Stimulated activated CD4-positive, alpha-beta T cell treated with anti-CD3 and anti-CD28 coated beads, TNF-alpha, amount 100 ng/mL, for 48 hours (primary cell): ENCODE measurements at regions not wholly inside any gene's neighbourhood (a gene's known extent, or its start where the extent isn't known, plus 50 kb on each side); places are given as distances from the start of the nearest gene placed in this dataset.
"Not testable (repeated sequence)": the region's sequence is repeated elsewhere in the genome, so short reads cannot be mapped to it uniquely, and the experiment has no call there.

ENCODE experiments used
- DNase-seq, 3 donors: peaks; one replicate each; pipeline ENCODE4 v3.0.0-alpha.2; 2020; ENCODE audit warnings: low read depth in 3 of 3

DNA sequence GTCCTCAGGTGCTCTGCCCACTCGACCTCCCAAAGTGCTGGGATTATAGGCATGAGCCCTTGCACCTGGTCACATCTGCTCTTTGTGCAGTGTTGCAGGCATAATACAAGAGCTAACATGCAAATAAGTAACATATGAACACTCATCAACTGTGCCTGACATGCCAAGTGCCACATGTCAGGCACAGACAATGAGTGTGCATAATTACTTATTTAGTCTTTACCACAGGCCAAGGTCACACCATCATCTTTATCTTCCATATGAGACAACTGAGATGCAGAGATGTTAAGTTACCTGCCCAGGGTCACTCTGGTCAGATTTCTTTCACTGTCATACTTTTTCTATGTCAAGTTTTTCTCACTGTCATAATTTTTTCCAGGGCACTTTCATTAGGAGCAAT, 126.1 kb downstream of the PPIAL4G start:
- no peak for DNase-seq

DNA sequence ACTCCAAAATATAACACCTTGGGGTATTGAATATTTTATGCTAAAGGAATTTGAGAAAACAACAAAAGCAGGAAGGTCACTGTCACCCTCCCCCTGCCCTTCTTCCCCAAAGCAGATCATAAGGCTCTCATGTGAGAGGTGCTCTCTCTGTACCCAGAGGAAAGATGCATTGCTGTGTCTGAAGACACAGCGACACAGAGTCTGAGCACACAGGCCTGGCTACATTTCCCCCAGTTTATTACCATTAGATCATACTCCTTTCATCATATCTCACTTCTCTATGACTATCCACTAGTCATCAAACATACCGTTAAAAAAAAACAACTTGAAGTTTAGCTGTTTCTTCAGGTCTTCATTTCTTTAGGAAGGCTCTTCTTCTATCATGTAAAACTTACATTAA, 127.1 kb downstream of the PPIAL4G start:
- no peak for DNase-seq

DNA sequence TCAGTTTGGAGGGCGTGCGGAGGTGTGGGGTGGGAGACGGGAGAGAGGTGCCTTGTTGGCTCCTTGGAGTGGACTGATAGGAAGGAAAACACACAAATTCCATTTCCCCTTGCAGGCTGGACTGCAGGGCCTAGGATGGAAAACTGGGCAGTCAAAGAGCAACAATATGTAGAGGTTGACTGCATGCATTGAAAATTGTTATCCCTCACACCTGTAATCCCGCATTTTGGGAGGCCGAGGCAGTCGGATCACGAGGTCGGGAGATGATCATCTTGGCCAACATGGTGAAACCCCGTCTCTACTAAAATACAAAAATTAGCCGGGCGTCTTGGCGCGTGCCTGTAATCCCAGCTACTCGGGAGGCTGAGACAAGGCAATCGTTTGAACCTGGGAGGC, 128.2 kb downstream of the PPIAL4G start:
- DNase-seq: no peak

DNA sequence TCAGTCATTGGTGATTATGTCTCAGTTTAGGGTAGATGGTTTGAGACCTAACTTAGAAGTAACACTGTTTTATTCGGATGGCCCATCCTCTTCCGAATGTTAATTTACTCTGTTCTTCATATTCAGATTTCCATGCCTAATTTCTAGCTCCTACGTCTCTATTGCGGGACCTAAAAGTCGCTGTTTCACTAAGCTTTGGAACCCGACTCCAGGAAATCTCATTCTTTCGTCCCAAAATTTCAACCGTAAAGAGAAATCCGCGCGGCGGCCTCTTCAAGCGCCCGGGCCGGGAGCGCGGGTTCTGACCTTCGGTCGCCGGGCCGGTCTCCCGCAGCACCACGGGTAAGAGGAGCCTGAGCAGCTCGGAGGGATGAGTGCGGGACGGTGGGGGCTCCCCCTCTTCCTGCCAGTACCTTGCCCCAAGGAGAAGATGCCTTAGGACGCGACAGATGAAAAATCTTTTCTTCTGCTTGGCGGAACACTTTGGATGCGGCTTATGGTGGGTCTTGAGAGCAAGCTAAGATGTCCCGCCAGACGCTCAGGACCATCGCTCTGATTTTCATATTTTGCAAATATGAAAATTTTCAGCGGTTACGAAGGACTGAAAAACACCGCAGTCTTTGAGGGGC, 128.7 kb downstream of the PPIAL4G start:
- DNase-seq: no peak

DNA sequence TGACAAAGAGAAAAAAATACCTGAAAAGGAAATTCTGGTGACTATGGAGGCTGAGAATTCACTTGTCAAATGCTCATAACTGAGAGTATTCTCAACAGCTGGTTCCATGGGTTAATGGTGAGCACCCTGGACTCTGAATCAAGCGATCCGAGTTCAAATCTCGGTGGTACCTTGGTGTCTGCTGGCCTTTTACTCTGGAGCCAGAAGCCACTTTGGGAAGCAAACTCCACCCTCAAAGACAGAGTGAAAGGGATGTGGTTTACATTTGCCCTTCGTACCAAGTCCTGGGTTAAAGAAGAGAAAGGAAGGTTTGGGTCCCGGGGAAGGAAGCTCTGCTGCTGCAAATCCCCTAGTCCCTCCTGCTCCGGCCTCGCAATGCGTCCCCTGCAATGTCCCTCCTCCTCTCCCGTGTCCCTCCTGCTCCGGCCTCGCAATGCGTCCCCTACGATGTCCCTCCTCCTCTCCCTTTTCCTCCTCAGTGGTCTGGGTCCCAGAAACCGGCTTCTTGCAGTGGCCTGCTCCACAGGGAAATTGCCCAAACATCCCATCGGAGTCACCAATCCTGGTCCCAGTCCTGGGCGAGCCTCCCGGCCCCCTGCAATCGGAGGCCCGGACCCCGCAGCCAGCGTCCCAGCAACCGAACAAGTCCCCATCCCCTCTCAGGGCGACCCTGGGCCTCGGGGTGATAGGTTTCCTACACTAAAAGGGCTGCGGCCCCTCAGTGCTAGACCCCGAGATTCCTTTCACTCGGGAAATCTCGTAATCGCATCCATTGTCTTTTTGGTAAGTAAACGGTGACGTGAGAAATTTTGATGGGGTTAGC, 129.4 kb downstream of the PPIAL4G start:
- DNase-seq: no peak

DNA sequence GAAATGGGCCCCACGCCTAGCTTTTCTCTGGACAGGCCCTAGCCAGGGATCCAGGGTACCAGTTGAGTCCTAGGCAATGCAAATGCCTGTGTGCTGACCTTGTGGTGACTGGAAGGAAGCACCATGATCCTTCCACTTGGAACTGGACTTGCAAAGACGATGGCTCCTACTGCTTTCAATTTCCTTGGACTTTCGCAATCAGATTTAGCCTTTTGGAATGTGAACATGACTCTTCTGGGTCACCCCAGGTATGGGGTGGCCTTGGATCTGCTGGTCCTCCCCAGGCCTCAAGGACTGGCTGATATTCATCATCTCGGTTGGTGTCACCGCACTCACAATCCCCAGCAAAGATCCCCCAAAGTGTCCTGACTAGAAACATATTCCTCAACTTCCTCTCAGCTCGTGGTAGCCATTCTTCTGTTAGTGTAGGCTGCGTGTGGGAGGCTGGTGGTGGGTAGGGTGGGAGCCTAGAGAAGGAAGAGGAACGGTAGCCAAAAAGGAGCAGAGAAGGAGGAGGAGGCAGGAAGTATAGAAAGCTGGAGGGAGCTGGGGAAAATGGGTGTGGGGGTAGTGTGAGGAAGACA, 130.5 kb downstream of the PPIAL4G start:
- DNase-seq: no peak

DNA sequence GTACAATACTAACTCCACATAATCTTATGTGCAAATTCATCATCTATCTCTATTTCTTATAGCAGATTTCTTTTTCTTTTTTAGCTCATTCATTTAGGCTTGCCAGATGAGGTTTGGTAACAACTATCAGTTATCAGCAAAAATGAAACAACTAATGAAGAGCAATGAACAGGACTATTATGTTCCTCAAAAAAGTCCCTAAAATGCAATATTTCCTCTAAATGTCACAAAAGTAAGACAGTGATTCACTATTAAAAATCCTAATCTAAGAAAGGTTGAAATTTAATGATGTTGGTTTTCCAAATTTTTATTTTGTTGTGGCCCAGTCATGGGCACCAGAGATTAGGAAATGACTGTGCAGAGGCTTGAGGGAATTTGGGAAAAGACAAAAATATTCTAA, 135.3 kb downstream of the PPIAL4G start:
- no peak for DNase-seq

DNA sequence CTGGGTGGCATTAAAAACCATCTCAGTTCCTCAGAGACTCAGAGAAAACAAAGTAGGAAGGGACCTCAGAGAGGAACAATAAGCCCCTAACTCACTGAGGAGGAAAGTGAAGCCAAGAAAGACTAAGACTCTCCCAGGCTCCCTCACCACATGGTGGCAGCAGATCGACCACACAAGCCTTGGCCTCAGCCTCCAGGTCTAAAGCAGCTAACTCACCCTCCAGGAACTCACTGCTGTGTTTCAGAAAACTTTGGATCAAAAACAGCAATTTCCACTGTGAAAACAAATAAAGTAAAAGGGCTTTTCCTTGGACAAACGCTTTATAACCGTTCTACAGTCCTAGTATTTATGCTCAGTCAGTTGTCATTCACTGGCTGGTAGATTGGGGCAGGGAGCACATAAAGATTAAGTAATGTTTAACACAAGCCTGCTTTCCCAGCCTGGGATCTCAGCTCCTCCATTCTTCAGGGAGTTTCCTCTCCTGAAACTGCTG, 137.4 kb downstream of the PPIAL4G start:
- not testable (repeated sequence) for DNase-seq

DNA sequence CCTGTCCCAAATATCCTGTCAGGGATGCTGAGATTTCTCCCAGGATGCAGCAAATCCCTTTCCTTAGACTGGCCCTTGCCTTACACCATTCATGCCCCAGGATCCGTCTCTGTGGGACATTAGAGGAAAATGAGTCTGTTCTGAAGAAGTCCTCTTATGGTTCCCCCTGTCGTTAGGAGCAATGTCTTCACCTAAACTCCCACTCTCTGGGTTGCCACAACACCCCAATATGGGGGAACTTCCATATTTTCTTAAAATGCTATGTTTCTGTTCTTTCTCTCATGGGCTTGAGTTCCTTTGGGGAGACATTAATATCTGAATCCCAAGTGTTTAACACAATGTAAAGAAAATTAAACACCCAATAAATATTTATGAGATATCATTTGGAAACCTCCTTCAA, 138.5 kb downstream of the PPIAL4G start:
- not testable (repeated sequence) for DNase-seq

DNA sequence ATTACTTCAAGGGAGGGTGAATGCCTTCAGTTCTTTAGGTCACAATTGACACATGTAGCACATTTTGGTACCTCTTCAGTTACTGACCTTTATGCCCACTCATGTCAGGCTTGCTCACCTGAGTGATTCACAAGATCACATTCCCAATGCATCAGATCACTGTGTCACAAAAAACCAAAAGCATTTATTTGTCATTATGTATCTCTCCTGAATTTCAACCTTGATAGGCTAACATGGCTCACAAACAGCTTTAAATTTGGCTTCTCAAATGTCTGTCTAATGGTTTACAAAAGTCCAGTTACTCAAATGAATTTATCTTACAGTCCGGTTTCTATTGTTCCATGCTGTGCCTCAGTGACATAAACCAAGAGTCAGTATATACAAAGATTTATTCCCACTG, 141.4 kb downstream of the PPIAL4G start:
- not testable (repeated sequence) for DNase-seq

DNA sequence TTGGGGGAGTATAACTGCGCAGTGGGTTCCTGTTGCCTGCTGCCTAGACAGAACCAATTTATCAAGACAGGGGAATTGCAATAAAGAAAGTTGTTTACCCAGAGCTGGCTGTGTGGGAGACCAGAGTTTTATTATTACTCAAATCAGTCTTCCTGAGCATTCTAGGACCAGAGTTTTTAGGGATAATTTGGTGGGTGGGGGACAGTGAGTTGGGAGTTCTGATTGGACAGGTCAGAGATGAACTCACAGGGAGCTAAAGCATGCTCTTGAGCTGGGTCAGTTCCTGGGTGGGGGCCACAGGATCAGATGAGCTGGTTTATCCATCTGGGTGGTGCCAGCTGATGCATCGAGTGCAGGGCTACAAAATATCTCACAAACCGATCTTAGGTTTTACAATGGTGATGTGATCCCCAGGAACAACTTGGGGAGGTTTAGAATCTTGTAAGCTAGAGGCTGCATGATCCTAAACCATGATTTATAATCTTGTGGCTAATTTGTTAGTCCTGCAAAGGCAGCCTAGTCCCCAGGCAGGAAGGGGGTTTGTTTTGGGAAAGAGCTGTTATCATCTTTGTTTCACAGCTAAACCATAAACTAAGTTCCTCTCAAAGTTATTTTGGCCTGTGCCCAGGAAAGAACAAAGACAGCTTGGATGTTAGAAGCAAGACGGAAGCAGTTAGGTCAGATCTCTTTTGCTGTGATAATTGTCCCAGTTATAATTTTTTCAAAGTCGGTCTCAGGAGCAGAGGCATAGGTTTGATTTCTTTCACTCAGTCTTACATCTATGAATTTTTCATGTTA, 146.8 kb downstream of the PPIAL4G start:
- not testable (repeated sequence) for DNase-seq

DNA sequence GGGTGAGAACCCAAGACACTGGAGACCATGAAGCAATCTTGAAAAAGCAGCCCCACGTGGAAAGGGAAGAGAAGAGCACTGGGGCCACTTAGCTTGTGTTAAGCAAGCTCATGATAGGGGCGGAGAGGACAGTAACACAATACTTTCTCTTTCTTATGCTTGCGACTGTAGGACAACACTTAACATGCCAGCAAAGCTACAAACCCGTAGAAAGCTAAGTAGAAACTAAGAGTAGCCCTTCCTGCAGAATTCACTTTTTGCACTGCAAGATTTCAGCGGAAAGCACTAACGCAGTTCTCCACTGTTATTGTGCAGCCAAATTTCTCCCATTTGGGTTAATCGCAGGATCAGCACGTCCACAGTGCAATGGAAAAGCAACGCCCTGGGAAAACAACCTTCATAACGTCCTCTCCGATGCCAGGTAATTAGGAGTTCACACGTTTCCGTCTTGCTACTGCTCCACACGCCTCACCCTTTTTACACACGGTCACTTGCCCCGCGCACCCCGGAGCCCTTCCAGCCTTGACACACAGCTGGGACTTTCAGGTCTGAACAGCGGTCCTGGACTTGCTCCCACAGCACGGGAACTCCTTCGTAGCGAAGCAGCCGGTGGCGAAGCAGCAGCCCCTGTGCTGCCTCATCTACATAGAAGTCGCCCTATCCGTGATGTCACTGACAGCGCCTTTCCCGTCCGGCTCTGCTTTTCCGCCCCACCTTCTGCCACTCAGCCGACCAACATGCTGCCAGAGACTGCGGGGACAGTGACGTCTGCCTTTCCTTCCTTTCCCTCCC, 148.6 kb downstream of the PPIAL4G start:
- peak; percentile 69 to 75 (median 75) for DNase-seq

DNA sequence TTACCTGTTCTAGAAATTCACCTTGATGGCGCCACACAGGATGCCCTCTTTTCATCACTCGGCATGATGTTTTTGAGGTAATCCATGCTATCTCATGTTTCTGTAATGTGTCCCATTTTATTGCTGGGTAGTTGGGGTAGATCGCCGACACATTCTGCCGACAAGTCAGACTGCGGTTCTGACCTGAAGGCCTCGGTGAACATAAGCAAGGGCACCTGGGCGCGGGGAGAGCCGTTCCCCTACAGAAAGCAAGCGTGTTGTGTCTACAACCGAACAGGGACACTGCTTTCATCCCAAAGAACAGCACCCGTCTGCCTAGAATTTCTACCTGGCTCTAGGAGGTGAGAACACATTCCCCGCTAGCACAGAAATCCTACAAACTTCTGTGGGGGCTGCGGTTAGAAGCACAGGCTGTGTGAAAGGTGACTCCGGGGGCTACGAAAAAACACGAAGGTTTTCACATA, 149.2 kb downstream of the PPIAL4G start:
- no peak for DNase-seq

DNA sequence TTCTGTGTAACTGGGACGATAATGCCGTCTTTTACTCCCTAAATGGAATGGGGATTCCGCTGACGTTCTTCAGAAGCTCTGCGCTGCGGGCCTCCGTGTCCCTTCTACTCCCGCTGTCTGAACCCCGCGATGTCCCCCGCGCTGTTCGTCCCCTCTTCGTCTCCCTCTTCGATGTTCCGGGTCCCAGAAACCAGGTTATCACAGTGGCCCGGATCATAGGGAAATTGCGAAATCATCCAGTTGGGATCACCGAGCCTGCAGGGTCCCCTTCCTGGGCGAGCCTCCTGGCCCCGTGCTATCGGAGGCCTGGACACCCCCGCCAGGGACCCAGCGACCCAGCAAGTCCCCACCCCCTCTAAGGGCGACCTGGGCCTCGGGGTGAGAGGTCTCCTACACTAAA, 154.2 kb downstream of the PPIAL4G start:
- DNase-seq: no peak

DNA sequence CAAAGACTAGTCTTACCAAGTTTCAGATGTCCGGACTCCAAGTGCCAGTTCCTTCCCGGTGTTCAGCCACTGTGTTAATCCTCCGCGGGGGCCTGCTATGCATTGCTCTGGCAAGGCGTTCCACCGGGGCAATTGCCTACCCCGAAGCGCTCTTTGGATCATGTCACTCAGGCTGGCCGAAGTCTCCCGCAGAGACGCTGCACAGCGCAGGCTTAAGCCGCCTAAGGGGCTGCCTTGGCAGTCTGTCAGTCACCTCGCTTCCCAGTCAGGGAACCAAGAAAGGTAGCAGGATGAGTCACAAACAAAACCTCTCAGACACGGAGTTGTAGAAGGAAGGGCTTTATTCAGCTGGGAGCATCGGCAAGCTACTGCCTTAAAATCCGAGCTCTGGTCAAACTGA, 158.1 kb downstream of the PPIAL4G start:
- not testable (repeated sequence) for DNase-seq

DNA sequence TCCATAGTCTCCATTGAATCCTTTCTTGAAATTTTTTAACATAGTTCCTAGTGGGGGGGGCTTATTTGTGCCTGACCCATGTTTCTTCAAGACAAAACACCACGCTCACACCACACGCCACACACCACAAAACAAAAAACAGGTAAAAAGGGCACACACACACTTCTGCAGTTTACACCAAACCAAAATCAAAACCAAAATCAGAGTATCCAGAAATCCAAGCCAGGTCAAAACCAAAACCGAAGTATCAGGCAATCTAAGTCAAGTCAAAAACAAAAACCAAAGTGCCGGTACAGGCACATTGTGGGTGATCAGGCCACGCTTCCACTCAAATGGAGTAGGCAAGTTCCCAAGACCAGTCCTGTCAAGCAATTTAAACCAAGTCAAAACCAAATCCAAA, 158.6 kb downstream of the PPIAL4G start:
- not testable (repeated sequence) for DNase-seq

DNA sequence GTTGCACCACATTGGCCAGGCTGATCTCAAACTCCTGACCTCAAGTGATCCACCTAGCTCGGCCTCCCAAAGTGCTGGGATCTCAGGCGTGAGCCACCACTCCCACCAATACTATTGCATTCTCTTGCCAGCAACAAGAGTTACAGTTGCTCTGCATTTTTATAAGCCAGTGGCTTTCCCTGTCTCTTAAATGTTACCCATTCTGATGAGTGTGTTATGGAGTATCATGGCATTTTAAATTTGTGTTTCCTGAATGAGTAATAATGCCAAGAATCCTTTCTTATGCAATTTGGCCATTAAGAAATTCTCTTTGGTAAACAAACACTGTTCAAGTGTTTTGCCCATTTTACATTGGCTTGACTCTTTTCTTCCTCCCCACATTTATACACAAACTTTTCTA, 163.0 kb downstream of the PPIAL4G start:
- not testable (repeated sequence) for DNase-seq

DNA sequence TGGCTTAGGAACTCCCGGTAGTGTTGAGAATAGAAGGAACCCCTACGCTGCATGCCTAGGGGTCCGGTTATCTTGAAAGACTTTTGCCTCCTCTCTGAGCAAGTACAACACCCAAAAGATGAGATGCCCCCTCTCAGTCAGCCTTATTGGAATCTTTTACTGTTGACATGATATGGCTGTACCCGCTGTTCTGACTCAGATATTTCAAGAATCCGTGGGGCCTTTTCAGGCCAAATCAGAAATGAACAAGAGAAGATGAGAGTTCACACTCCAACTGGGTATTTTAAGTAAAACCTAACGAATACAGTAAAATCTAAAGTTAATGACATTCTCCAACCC, 164.2 kb downstream of the PPIAL4G start:
- no peak for DNase-seq

DNA sequence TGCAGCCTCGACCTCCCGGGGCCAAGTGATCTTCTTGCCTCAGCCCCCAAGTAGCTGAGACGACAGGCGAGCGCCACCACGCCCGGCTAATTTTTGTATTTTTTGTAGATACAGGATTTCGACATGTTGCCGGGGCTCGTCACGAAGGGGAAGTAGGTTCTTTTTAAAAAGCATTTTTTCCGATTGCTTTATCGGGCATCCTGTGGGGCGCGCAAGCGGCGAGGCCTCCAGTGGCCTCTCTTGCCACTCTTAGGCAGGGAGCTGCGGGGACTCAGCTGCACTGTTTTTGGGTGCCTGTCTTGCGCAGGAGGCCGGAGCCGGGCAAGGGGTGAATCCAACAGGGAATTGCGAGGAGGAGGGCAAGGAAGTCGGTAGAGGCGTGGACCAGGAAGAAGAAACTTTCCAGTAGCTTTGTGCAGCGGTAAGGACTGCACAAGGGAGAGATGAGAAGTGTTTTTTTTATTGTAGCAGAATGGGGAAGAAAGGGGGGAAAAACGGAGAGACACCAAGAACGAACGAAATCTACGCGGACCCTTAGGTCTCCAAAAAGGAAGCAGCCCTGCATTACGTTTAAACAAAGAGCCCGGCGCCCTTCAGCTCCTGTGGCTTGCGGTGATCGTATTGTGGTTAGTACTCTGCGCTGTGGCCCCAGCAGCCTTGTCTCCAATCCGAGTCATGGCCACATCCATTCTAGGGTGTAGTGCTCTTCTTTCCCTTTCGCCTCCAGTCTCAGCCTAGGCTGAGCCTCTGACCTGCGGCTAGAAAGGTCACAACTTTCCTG, 164.8 kb downstream of the PPIAL4G start:
- peak; percentile 40 to 63 (median 53) for DNase-seq

DNA sequence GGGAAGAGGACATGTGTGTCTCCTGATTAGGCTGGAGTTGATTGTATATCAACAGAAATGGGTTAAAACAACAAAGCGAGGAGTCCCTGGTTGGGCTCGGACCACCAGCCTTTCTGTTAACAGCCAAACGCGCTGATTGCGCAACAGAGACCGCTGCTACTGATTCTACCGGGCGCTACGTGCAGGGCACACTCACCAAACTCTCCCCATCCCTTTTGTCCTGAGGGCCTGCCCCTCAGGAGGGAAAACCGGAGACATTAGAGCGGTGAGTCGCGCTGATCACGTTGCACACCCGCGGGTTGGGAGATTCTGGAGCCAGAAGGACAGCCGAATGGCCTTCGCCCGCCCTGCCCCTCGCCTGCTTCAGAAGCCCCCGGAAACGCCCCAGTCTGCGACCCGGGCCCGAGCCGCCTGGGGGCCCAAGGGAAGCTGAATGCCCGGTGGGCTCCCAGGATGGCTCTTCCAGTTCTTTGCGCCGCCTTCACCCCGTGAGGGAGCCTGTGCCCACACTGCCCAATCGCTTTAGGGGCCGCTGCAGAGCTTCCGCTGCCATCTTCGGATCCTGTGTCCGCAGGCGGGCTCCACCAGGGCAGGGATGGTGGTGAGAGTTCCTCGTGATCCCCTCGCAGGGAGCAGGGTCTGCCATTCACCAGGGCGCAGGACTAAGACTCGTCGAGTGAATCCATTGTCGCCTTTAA, 165.4 kb upstream of the NBPF11 start:
- no peak for DNase-seq
